NCI-H524 treated with DMSO at 0.1 percent for 48 hours (cell line): ENCODE measurements at regions not wholly inside any gene's neighbourhood (a gene's known extent, or its start where the extent isn't known, plus 50 kb on each side); places are given as distances from the start of the nearest gene placed in this dataset.

ENCODE experiments used
- DNase-seq: peaks from one replicate; lab custom pipeline; 2025; lab: John Stamatoyannopoulos, UW

GRCh38 chr12:107891967-107892366, 117.5 kb downstream of the ASCL4 start:
- DNase-seq, result no peak

DNA sequence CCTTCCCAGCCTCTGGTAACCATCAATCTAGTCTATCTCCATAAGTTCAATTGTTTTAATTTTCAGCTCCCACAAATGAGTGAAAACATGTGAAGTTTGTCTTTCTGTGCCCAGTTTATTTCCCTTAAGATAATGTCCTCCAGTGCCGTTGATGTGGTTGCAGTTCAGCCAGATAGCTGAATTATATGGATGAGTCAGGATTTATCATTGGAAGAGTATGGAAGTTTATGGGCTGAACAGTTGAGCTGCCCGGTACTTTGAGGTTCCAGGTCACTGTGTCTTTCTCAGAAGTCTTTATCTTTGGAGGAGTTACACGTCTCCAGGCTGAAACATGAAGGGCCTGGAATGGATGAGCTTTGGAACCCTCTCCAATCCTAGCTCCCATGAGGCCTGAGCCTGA, 120.1 kb downstream of the ASCL4 start:
- DNase-seq, result no peak

- no peak for DNase-seq
Measured at GRCh38 chr12:107895966-107896365, 121.5 kb downstream of the ASCL4 start.

- no peak for DNase-seq
Measured at GRCh38 chr12:107900588-107900987, 126.1 kb downstream of the ASCL4 start.

DNA sequence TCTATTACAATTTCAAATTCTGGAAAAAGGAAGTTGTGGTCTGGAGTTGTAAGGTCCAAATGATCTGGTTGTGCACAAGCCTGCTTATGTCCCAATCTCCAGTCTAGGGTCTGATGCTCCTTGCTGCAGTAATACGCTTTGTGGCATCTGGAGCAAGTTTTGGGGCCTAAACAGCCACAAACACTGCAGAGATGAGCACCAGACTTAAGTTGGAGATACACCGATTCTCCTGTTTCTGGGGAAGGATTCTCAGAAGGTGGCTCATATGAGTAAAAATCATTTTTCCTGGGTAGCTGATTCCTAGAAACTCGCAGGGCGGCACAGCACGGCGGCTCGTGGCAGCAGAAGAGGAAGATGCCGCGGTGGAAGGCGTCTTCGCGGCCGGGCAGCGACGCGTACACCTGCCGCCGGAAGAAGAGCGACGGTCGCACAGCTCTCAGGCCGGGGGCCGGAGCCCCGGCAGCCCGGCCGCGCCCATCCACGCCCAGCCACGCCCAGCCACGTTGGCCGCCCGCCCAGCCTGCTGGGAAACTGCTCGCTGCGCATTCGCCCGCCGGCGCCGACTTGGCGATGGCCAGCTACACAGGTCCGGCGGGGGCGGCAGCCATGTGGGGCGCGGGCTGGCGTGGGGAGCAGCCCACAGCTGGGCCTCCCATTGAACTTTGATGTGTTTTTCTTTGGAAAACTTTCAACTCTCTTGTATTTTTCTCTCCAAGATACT, 129.0 kb downstream of the ASCL4 start:
- DNase-seq, result no peak

DNA sequence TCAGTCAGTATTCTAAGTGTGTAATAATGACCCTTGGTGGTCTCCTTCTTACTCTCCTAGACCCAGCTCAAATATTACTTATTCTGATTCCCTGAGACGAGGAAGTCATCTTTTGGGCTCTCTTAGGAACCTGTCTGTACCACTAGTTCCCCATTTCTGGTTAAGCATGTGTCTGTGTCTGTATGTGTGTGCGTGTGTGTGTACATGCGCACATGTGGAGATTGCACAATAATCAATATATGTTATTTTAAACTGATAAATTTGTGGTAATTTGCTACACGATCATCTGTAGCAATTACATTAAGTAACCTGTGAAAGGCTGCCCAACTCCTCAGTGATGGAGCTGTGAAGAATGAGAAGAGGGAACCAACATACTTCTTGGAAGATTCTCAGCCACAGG, 132.2 kb downstream of the ASCL4 start:
- no peak for DNase-seq

DNA sequence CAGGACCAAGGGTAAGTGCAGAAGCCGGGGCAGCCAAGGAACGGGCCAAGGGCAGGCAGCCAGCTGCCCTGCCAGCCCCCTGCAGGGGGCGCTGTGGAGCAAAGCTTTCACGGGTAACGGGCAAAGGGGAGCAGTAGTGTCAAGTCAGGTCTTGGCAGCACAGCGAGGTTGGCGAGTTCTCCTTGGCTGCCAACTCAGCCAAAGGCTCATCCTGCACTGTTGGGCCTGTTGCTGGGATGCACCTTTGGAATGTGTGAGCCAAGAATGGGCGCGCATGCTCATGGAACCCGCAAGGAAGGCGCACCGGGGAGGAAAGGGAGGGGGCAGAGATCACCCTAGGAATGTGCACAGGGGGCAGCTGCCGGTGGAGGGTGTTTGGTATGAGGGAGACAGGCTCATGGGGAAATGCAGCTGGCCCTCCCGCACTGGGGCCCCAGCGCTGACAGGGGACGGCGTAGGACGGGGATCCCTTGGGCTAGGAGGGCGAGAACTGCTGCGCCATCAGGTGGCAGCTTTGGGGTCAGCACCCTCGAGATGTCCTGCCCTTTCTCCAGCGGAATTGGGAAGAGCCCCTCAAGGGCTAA, 138.0 kb downstream of the ASCL4 start:
- DNase-seq, result no peak

GRCh38 chr12:107914460-107914977, 140.0 kb downstream of the ASCL4 start:
- DNase-seq, result no peak

- DNase-seq, result no peak
Measured at GRCh38 chr12:107917912-107918800, 143.7 kb downstream of the ASCL4 start.

DNA sequence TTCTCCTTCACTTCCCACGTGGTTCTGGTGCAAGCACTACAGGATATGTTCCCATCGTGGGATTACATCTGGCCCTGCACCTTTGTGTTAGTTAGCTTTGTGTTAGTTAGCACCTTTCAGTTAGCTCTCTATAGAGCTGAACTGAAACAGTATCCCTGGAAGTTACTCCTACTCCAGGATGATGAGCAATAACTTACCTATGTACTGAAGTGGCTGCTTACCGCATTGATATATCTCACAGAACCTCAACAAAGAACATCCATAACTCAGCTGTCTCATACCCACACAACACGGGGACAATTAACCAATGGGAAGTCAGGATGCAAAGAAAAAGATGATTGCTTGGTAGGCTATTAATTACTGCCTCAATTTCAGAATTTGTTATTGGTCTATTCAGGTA, 146.6 kb downstream of the ASCL4 start:
- DNase-seq, result no peak

DNA sequence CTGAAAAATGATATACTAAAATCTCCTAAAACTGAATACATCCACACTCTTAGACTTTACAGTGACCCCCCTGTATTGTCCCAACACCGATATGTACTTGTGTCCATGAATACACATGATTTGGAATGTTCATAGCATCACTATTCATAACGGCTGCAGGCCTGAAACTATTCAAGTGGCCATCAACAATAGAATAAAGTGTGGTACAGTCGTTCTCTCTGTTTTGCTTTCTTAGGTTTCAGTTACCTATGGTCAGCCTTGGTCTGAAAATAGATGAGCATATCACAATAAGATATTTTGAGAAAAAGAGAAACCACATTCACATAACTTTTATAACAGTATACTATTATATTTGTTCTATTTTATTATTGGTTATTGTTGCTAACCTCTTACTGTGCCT, 150.6 kb downstream of the ASCL4 start:
- DNase-seq, result no peak

- DNase-seq, result peak; percentile 67
Measured at GRCh38 chr12:107929436-107929835, 154.9 kb downstream of the ASCL4 start.

GRCh38 chr12:107931761-107932160, 157.3 kb downstream of the ASCL4 start:
- DNase-seq, result no peak

GRCh38 chr12:107938446-107938845, 163.9 kb downstream of the ASCL4 start:
- DNase-seq, result no peak

DNA sequence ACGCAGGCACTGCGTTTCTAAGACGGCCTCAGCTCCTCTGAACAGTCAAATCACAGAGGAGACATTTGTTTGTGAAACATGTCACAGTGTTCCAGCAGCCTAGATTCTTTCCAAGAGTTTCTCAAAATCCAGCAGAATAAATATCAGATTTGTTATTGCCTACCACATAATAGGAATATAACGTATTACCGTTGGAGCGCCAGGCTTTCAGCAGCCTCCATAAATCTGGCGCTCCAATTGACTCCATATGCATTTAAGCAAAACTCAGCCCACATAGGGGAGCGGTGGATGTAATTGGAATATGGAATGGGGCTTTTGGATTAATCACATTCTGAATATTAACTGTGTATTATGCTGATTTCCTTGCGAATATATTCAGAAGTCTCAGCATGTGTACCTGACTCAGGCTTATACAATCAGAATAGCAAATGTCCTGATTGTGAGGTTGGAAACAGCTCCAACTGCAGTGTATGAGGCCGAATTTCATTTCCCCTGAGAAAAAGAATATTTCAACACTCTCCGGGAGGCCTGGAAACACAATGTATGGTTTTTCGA, 174.0 kb downstream of the ASCL4 start:
- DNase-seq, result no peak

- DNase-seq, result no peak
Measured at GRCh38 chr12:107951024-107951423, 176.5 kb downstream of the ASCL4 start.

- DNase-seq, result no peak
Measured at GRCh38 chr12:107955966-107956643, 173.0 kb upstream of the WSCD2 start.

DNA sequence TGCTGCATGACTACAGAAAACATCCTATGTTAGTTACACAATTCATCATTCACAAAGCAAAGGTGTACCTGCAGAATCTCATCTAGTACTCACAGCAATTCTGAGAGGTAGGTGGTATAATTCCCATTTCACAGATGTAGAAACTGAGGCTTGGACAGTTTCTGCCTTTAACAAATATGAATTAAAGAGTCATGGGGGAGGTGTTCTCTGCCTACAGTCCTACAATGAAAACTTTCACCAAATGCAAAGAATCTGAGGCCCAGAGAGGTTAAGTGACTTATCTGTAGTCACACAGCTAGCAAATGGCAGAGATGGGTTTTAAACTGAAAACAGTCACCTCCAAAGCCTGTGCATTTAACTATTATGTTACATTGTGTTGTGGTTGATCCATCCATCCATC, 171.6 kb upstream of the WSCD2 start:
- DNase-seq, result no peak

DNA sequence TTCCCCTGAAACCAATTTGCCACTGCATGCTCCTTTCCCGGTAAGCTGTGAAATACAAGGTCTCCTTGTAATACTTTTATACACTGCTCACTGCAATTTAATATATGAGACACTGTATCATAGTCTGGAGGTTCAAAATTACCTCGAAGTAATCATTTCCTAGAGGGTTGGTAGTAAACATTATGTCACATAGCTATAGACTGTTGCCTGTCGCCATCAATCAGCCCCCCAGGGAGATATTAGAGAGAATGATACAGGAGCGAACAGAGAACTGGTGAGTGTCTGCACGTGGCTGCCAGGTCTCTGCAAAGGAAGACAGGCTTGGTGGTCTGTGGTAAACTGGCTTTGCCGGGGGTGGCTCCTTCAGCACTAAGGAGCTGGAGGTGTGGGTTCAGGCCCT, 165.5 kb upstream of the WSCD2 start:
- DNase-seq, result no peak

DNA sequence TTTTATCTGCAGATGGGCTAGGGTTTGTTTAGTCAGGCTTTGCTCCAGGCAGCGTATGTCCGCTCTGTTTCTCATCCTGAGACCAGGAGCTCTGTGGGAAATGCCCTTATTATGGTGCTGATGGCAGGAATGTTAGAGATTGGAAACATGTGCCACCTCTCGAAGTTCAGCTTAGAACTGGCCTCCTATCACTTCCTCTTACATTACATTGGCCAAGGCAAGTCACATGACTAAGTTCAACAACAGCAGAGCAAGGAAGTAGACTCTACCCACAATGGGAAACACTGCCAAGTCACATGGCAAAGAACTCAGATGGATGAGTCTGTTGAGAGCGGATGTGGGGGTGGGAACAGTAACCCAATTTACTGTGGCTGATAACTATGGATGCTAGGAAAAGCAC, 161.9 kb upstream of the WSCD2 start:
- DNase-seq, result no peak

DNA sequence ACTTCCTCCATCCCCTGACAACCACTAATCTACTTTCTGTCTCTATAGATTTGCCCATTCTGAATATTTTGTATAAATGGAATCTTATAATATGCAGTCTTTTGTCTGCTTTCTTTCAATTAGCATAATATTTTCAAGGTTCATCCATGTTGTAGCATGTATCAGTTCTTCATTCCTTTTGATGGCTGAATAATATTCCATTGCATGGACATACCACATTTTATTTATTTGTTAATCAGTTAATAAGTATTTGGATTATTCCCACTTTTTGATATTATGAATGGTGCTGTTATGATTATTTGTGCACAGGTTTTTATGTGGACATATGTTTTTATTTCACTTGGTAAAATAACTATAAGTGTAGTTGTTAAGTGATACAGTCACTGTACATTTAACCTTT, 155.1 kb upstream of the WSCD2 start:
- no peak for DNase-seq

DNA sequence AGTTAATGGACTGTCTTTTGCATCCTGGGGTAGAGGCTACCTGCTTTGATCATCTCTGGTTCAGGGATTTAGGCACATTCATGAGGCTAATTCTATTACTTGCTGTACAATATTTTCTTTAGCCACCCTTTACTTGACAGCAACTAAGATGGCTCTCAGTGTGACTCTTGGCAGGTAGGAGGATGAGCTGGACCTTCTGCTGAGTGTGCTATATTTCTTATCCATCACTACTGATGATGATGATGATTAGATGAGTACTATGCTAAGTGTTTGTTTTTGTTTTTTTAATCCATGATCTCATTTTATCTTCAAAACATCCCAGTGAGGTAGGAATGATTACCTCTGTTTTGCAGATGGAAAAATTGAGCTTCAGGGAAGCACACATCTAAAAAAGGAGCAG, 152.8 kb upstream of the WSCD2 start:
- no peak for DNase-seq
